GM12873 (cell line): ENCODE measurements at regions not wholly inside any gene's neighbourhood (a gene's known extent, or its start where the extent isn't known, plus 50 kb on each side); places are given as distances from the start of the nearest gene placed in this dataset.

ENCODE experiments used
- CTCF ChIP-seq: IDR thresholded peaks from 2 replicates; pipeline ENCODE4 v1.5.1; 2012; ENCODE audit warnings: low read depth, mild to moderate bottlenecking, moderate library complexity, low read length, control low read depth; ENCODE audit not compliant: insufficient read depth; ENCODE audit errors: missing control alignments

- TF ChIP-seq CTCF, result no peak
Observed at GRCh38 chr17:79482727-79483521, 127.9 kb downstream of the RBFOX3 start.

GRCh38 chr17:79479876-79480275, 131.0 kb downstream of the RBFOX3 start:
- no peak for TF ChIP-seq CTCF

- no peak for TF ChIP-seq CTCF
Observed at GRCh38 chr17:79478841-79479240, 132.0 kb downstream of the RBFOX3 start.

GRCh38 chr17:79478051-79478461, 132.8 kb downstream of the RBFOX3 start:
- TF ChIP-seq CTCF, result no peak

GRCh38 chr17:79476074-79476652, 134.7 kb downstream of the RBFOX3 start:
- no peak for TF ChIP-seq CTCF

- TF ChIP-seq CTCF, result no peak
Observed at GRCh38 chr17:79473876-79474440, 136.9 kb downstream of the RBFOX3 start.

GRCh38 chr17:79473111-79473875, 137.6 kb downstream of the RBFOX3 start:
- TF ChIP-seq CTCF, result no peak
